ENCODE measurements at regions not wholly inside any gene's neighbourhood (a gene's known extent, or its start where the extent isn't known, plus 50 kb on each side); places are given as distances from the start of the nearest gene placed in this dataset.
"Not testable (repeated sequence)": the region's sequence is repeated elsewhere in the genome, so short reads cannot be mapped to it uniquely, and the experiment has no call there.

DNA sequence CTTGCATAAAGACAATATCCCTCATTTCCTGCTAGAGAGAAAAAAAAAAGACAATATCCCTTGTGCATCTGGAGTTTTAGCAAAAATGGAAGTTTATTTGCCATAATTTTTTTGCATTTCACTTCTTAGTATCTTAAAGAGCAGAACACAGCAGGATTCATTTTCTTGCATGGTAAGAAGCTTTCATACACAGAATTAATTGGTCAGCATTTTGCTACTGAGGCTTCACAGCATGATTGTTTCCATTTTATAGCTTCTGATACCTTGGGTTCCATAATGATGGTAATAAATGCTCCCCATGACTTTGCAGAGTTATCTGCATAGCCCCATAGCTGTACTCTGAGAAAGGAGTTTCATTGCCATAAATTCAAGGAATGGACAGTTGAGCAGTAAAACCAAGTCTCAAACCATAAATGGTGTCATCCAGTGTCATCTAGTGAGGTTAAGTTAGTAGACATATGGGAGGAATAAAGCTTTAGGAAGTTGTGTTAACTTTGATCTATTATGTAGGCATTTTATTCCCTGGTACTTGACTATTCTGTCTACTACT lies 88.8 kb upstream of the PLD5 start:
- no peak for DNase-seq

DNA sequence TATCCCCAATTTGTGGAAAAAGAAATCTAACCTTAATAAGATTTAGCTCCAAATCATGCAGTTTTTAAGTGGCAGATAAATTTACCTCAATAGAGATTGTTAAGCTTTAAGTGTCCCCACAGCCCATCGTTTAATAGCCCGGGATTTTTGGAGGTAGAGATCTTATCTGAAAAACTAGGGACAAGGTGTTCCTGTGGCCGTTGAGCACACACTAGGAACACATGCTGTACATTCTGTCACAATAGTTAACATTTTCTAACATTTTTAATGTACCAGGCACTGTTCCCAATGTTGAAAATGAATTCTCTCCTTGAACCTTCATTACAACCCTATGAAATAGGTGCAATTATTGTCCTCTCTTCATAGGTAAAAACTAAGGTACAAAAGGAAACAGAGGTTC lies 85.7 kb upstream of the PLD5 start:
- no peak for DNase-seq

DNA sequence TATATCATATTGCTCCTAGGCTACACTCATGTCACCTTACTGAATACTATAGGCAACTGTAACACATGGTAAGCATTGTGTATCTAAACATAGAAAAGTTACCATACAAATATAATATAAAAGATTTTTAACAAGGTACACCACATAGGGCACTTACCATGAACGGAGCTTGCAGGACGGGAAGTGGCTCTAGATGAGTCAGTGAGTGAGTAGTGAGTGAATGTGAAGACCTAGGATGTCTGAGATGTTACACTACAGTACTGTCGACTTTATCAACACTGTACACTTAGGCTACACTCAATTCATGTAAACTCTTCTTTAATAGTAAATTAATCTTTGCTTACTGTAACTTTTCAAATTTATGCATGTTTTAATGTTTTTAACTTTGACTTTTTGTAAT lies 81.0 kb upstream of the PLD5 start:
- no peak for DNase-seq

DNA sequence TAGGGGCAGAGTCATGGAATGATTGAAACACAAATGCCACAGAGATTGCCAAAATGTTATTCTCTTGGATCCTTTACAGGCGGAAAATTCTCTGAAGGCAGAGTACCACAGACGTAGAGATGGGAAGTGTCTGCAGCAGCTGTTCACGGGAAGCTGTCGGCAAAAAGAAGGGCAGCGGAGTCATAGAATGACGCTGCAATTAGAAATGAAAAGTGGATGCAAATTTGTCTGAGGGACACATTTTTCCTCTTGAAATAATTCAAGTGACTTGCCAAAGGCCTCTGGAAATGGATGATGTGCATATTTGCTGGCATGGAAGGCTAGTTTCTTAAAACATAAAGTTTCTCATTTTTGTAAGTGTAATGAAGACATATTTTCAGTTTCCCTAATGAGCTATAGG lies 77.5 kb upstream of the PLD5 start:
- no peak for DNase-seq

DNA sequence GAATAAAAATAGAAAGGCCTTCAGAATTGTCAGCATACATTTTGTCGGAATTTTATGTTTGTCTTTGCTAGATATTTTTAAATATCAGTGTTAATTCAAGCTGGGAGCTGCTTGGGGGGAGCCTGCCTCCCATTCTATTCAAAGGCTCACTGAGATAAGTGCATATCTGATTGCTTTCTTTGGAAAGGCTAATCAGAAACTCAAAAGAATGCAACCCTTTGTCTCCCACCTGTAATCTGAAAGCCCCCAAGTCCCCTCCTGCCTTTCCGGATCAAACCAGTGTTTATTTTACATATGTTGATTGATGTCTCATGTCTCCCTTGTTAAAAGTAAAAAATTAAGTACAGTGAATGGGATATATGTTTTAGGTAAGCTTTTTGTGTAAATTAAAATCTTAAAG lies 69.3 kb upstream of the PLD5 start:
- DNase-seq: not testable (repeated sequence)

DNA sequence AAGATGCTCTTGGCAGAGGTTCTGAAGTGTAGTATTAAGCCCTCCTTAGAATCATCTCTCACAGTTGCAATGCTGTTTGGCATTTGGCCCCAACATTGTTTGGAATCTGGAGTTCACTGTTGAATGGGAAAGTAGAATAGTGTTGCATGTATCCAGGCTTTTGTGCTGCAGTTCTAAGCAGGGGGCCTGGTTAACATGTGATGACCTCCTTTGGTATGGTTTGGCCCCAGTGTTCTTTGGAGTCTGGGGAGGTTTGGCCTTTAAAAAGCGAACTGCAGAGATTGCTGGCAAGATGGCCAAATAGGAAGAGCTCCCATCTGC lies 61.8 kb upstream of the PLD5 start:
- no peak for DNase-seq

DNA sequence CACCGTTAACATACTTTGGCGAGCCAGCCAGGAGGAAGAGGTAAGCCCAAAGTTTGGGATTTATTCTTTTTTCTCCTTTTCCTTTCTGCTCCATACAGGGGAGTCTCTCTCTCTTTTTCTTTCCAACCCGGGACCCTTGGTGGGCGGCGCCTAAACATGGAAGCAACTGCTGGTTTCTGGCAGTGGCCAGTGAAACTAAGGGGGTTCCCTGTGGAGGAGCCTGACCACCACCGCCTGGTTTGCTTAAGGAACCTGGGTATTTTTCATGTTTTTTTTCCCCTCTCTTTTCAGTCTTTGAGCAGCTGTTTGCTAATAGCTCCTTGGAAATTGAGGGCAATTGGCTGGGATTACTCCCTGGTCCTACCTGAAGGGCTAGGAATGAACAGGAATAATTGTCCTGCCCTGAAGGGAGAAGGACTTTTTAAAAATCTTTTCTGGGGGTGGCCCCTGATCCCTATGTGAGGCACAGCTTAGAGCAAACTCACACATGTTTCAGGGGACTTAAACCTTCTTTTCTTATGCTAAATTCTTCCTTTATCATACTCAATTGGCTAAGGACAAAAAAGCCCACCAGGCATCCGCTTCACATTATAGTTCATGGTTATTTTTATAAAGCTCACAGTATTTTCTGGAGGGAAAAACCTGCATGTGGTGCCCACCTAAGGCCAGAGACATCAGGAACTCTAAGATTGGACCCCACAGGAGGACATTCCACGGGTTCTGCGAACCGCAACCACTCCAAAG lies 61.3 kb upstream of the PLD5 start:
- DNase-seq: no peak

DNA sequence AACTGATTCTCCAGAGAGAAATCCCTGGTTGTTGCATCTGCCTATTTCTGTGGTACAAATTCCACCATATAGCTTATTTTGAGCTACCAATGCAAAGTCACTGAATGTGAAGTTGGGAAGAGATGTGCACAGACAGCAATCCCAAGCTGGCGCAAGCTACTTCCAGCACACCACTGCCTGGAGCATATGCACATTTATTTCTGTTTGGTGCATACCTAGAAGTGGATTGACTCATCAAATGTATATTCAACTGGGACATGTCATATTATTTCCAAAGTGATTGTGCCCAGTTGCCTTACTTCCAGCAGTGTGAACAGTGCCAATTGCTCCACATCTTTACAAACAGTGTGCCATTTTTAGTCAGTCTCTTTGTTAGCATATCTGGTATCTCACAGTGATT lies 58.2 kb upstream of the PLD5 start:
- DNase-seq: no peak

DNA sequence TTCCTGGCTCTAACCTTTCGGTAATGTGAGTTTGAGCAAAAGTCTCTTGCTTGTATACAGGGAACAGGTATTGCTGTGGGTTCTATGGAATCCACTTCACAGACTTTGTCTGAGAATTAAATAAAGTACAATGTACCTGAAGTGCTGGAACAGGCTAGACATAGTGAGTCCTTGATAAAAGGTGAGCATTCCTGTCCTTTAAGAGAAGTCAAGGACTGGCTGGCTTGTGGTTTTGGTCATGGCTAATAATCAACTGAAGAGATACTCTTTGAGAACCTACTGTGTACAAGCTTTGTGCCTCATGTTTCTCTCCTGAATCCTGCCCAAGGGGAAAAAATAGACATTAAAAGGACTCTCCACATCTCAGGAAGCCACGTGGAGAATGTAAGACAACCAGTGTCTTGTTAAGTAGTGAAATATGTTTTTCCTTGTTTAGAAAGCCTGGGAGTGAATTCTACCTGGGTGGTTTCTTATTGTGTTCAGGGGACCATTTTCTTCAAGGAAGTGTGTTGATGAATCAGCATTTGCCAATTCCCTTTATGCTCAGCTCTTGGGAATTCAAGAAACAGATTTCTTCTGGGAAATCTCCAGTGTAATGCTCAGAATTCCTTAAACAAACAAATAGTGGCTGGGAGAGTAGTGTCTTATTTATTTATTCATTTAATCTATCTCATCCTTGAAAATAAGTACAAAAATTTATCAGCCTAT lies 55.2 kb upstream of the PLD5 start:
- no peak for DNase-seq

Data from stimulated activated CD4-positive, alpha-beta T cell treated with anti-CD3 and anti-CD28 coated beads, Interleukin-15, amount 100 ng/mL, for 24 hours (primary cell).